Astrocyte (in vitro differentiated cells and primary cell): ENCODE measurements at regions not wholly inside any gene's neighbourhood (a gene's known extent, or its start where the extent isn't known, plus 50 kb on each side); places are given as distances from the start of the nearest gene placed in this dataset.

Experiments used
- EZH2 ChIP-seq: IDR thresholded peaks from 2 replicates; pipeline ENCODE4 v1.6.1; 2012; ENCODE audit warnings: mild to moderate bottlenecking, low read length, inconsistent platforms; ENCODE audit not compliant: insufficient read depth
- TF ChIP-seq, protein P1 (sequence below): IDR thresholded peaks from 2 replicates; pipeline ENCODE4 v1.5.1; 2011; ENCODE audit warnings: low read depth, mild to moderate bottlenecking, inconsistent platforms, low read length, moderate library complexity; ENCODE audit not compliant: insufficient read depth

DNA sequence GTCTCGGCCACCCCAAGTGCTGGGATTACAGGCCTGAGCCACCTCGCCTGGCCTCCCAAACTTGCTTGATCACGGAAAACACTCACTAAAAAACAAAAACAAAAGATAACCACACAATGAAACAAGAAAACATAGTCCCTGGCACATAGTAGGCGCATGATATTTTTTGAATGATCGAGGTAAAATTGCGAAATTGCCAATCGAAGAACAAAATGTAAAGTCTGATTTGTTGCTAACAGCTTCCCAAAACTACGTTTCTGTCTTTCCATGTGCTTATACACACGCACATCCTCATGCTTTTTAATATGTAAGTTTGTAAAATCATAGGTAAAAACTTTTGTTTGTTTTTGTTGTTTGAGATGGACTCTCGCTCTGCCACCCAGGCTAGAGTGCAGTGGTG lies 168.5 kb upstream of the SALL4 start:
- TF ChIP-seq, protein P1, sequence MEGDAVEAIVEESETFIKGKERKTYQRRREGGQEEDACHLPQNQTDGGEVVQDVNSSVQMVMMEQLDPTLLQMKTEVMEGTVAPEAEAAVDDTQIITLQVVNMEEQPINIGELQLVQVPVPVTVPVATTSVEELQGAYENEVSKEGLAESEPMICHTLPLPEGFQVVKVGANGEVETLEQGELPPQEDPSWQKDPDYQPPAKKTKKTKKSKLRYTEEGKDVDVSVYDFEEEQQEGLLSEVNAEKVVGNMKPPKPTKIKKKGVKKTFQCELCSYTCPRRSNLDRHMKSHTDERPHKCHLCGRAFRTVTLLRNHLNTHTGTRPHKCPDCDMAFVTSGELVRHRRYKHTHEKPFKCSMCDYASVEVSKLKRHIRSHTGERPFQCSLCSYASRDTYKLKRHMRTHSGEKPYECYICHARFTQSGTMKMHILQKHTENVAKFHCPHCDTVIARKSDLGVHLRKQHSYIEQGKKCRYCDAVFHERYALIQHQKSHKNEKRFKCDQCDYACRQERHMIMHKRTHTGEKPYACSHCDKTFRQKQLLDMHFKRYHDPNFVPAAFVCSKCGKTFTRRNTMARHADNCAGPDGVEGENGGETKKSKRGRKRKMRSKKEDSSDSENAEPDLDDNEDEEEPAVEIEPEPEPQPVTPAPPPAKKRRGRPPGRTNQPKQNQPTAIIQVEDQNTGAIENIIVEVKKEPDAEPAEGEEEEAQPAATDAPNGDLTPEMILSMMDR: no peak
- no peak for TF ChIP-seq EZH2
